HCT116 (cell line): ENCODE measurements at regions not wholly inside any gene's neighbourhood (a gene's known extent, or its start where the extent isn't known, plus 50 kb on each side); places are given as distances from the start of the nearest gene placed in this dataset.

Source experiments
- ATAC-seq: fragments of 200-7000 bp; cut with Tn5 transposase; 2 replicates; pipeline ENCODE4 v1.9.1; 2020; ENCODE audit warnings: mild to moderate bottlenecking, moderate library complexity
- BruUV-seq: library from RNA; stranded (reverse); fragments of 400-500 nt; replicated peaks from 2 replicates; lab custom pipeline; 2021; lab: Mats Ljungman, UMichigan
- CTCF ChIA-PET: fragments of 300-600 bp; sonication (Branson Sonifier 250); formaldehyde crosslinking; loops from one replicate; lab custom pipeline; 2021; ENCODE audit warnings: antibody characterized with exemption; lab: Charles Lee
- POLR2A ChIA-PET: fragments of 300-600, 350-600 bp; sonication (Branson Sonifier 250); formaldehyde crosslinking; loops from one replicate; lab custom pipeline; 2021; ENCODE audit warnings: antibody characterized with exemption; lab: Charles Lee
- RAD21 ChIA-PET, 2 experiments: fragments of 300-600 bp; sonication (Branson Sonifier 250); formaldehyde crosslinking; loops; one replicate each; lab custom pipeline; 2023; ENCODE audit warnings: low total read pairs in 2 of 2; ENCODE audit not compliant: uncharacterized antibody in 2 of 2, unreplicated experiment in 2 of 2, low non-redundant PET in 1 of 2; lab: Charles Lee
- DNase-seq: peaks from one replicate; pipeline ENCODE4 v3.0.0-alpha.2; 2010; ENCODE audit warnings: low read depth, low spot score
- H2AFZ ChIP-seq: fragments of 200-600 bp; shearing (Covaris generic), sonication (generic); 2 replicates; pipeline ENCODE4 v1.6.1; 2017; ENCODE audit warnings: low read depth, mixed run types, mixed read lengths, antibody characterized with exemption, low read length; ENCODE audit not compliant: poor library complexity, severe bottlenecking
- H3K27ac ChIP-seq: 2 replicates; pipeline ENCODE4 v1.5.1; 2012; ENCODE audit warnings: low read depth, low read length
- H3K27me3 ChIP-seq: fragments of 200-600 bp; sonication (generic); 2 replicates; pipeline ENCODE4 v1.6.1; 2016; ENCODE audit warnings: mixed run types, low read length, mixed read lengths; ENCODE audit not compliant: insufficient read depth
- H3K36me3 ChIP-seq, 2 experiments: fragments of 200-500 bp in 1 of 2; fragments of 200-600 bp in 1 of 2; sonication (Bioruptor generic) in 1 of 2; sonication (generic) in 1 of 2; 2 replicates each; pipeline versions ENCODE4 v1.5.1 to v1.6.1; 2014 to 2016; ENCODE audit warnings: low read length in 2 of 2, inconsistent platforms in 1 of 2, mixed read lengths in 1 of 2, mixed run types in 1 of 2; ENCODE audit not compliant: insufficient read depth in 2 of 2, control insufficient read depth in 1 of 2
- H3K4me1 ChIP-seq, 2 experiments: fragments of 200-600 bp in 1 of 2; sonication (generic) in 1 of 2; 2 replicates each; pipeline versions ENCODE4 v1.5.1 to v1.6.1; 2012 to 2017; ENCODE audit warnings: low read length in 2 of 2, inconsistent platforms in 1 of 2, mild to moderate bottlenecking in 1 of 2, mixed read lengths in 1 of 2, mixed run types in 1 of 2, moderate library complexity in 1 of 2; ENCODE audit not compliant: insufficient read depth in 2 of 2, control insufficient read depth in 1 of 2
- H3K4me2 ChIP-seq: fragments of 200-600 bp; sonication (generic); 2 replicates; pipeline ENCODE4 v1.6.1; 2017; ENCODE audit warnings: mixed run types, low read length, mixed read lengths
- H3K4me3 ChIP-seq, 2 experiments: fragments of 200-600 bp in 1 of 2; sonication (generic) in 1 of 2; replicated peaks in 1 of 2; 2 replicates each; pipeline ENCODE4 v1.5.1; 2011 to 2016; ENCODE audit warnings: low read length in 2 of 2, control low read depth in 1 of 2, low read depth in 1 of 2, mild to moderate bottlenecking in 1 of 2, mixed read lengths in 1 of 2, mixed run types in 1 of 2
- H3K79me2 ChIP-seq: fragments of 200-600 bp; sonication (generic); 2 replicates; pipeline ENCODE4 v1.6.1; 2017; ENCODE audit warnings: mild to moderate bottlenecking, mixed run types, low read length, moderate library complexity, mixed read lengths; ENCODE audit not compliant: insufficient read depth
- H3K9ac ChIP-seq: fragments of 200-600 bp; sonication (generic); 2 replicates; pipeline ENCODE4 v1.6.1; 2016; ENCODE audit warnings: low read length, mixed read lengths
- H3K9me2 ChIP-seq: fragments of 200-600 bp; sonication (generic), shearing (Covaris generic); 2 replicates; pipeline ENCODE4 v1.6.1; 2017; ENCODE audit warnings: mixed run types, mild to moderate bottlenecking, moderate library complexity; ENCODE audit not compliant: insufficient read depth
- H3K9me3 ChIP-seq, 2 experiments: fragments of 200-500 bp in 1 of 2; fragments of 200-600 bp in 1 of 2; sonication (Bioruptor generic) in 1 of 2; sonication (generic) in 1 of 2; 2 replicates each; pipeline ENCODE4 v1.6.1; 2014 to 2017; ENCODE audit warnings: low read length in 2 of 2, mixed read lengths in 2 of 2, inconsistent platforms in 1 of 2, low read depth in 1 of 2, mild to moderate bottlenecking in 1 of 2, mixed run types in 1 of 2, moderate library complexity in 1 of 2; ENCODE audit not compliant: control insufficient read depth in 1 of 2, insufficient read depth in 1 of 2
- H4K20me1 ChIP-seq: fragments of 200-600 bp; sonication (generic), shearing (Covaris generic); 2 replicates; pipeline ENCODE4 v1.6.1; 2017; ENCODE audit warnings: mixed run types, mild to moderate bottlenecking, moderate library complexity; ENCODE audit not compliant: insufficient read depth
- ATF3 ChIP-seq: IDR thresholded peaks from 2 replicates; pipeline ENCODE4 v1.6.1; 2012
- EGR1 ChIP-seq: IDR thresholded peaks from 2 replicates; pipeline ENCODE4 v1.6.1; 2012; ENCODE audit warnings: low read depth
- EZH2 ChIP-seq: fragments of 200-600 bp; sonication (generic); IDR thresholded peaks from 2 replicates; pipeline ENCODE4 v1.6.1; 2017; ENCODE audit warnings: antibody characterized with exemption, mixed run types
- EZH2phosphoT487 ChIP-seq: fragments of 200-600 bp; IDR thresholded peaks from 2 replicates; pipeline ENCODE4 v1.6.1; 2018; ENCODE audit warnings: antibody characterized with exemption, borderline replicate concordance
- FOSL1 ChIP-seq: IDR thresholded peaks from 2 replicates; pipeline ENCODE4 v1.6.1; 2012; ENCODE audit warnings: low read depth
- RAD21 ChIP-seq: IDR thresholded peaks from 2 replicates; pipeline ENCODE4 v1.6.1; 2012; ENCODE audit warnings: low read depth, mild to moderate bottlenecking
- TCF7L2 ChIP-seq: IDR thresholded peaks from 2 replicates; pipeline ENCODE4 v1.7.0; 2011; ENCODE audit warnings: borderline replicate concordance, inconsistent platforms; ENCODE audit not compliant: insufficient read depth, insufficient read length; ENCODE audit errors: extremely low read depth
- YY1 ChIP-seq: IDR thresholded peaks from 2 replicates; pipeline ENCODE4 v1.6.1; 2011; ENCODE audit warnings: low read length, low read depth, moderate library complexity, mild to moderate bottlenecking; ENCODE audit not compliant: insufficient replicate concordance; ENCODE audit errors: extremely low read depth
- intact Hi-C: fragments of 100-400 bp; cut with micrococcal nuclease; formaldehyde crosslinking; loops from 2 replicates; pipeline ENCODE4 v1.10.0; 2022
- TF ChIP-seq, protein P1 (sequence below), 3 experiments: fragments of 200-600 bp in 1 of 3; sonication (generic) in 1 of 3; IDR thresholded peaks in 2 of 3; conservative IDR thresholded peaks in 1 of 3; 2 replicates each; pipeline ENCODE4 v1.5.1; 2012 to 2017; ENCODE audit warnings: low read depth in 2 of 3, low read length in 2 of 3, antibody characterized with exemption in 1 of 3, borderline replicate concordance in 1 of 3, control low read depth in 1 of 3, mild to moderate bottlenecking in 1 of 3, mixed read lengths in 1 of 3, mixed run types in 1 of 3, moderate library complexity in 1 of 3; ENCODE audit not compliant: insufficient read depth in 1 of 3
- TF ChIP-seq, protein P2 (sequence below): IDR thresholded peaks from 2 replicates; pipeline ENCODE4 v1.6.1; 2012; ENCODE audit warnings: low read depth

GRCh38 chr3:104412608-104413580 lies 953.8 kb upstream of the ALCAM start:
- TF ChIP-seq YY1 (no peak), EGR1 (no peak), ATF3 (no peak)
- TF ChIP-seq, all 23 proteins: peak for 0
- no peak for ATAC-seq
- Histone ChIP-seq H3K4me1 (no peaks in the 10 kb centered on the region), H3K4me3 (no peak overlapping the region), H4K20me1 (peaks cover 9% of the 10 kb centered on the region), H3K9ac (no peak overlapping the region), H2AFZ (no peak overlapping the region), H3K27me3 (no peaks in the 10 kb centered on the region), H3K27ac (no peak overlapping the region), H3K36me3 (peaks cover 0 to 15% of the 10 kb centered on the region in 2 experiments; a peak in 1 of 4 replicates), H3K9me3 (no peaks in the 10 kb centered on the region), H3K79me2 (peaks cover 100% of the 10 kb centered on the region), H3K4me2 (no peak overlapping the region), H3K9me2 (no peaks in the 10 kb centered on the region)
- intact Hi-C loops, result no loop called here
- BruUV-seq, result no TSS peak
- RAD21 ChIA-PET, result no interaction called here
- POLR2A ChIA-PET, result no interaction called here
- DNase-seq, result no peak
- CTCF ChIA-PET, result no interaction called here

DNA sequence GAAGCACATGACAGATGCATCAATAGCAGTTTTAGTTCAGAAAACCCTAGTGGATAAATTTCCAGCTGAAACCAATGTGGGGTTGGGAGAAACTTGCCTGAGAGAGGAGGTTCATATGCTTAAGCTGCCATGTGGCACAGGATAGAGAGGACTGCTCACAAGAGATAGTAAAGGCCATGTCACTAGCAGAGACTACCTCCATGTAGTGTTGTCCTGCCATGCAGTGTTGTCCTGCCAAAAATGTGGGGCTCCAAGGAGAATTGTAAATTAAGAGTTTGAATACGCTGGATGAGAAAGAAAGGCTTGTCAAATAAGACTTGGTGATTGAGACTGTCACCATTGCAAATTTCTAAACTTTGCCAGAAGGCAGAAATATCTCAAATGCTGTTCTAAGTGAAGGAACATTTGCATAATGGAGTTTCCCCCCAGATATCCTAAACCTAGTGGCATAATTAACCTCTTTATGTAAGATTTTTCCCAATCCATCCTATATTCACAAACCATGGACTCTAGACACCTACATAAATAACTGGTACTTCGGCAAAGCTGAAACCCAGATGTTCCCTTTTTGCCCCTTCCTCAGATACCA lies 938.3 kb upstream of the ALCAM start:
- ChIA-PET POLR2A (no interaction called here), CTCF (no interaction called here), RAD21 (no interaction called here)
- no peak overlapping the region for H3K4me2 ChIP-seq
- no peak overlapping the region for H3K9ac ChIP-seq
- peaks cover 0 to 13% of the 10 kb centered on the region in 2 experiments; a peak in 2 of 4 replicates for H3K36me3 ChIP-seq
- no TSS peak for BruUV-seq
- H3K9me3 ChIP-seq, result no peaks in the 10 kb centered on the region
- ATAC-seq (peak; percentile 34; the same call in 1 of the 2 replicates), DNase-seq (no peak)
- H3K4me3 ChIP-seq, result no peak overlapping the region
- no peak overlapping the region for H3K27ac ChIP-seq
- peaks cover 0 to 45% of the 10 kb centered on the region in 2 experiments; a peak in 2 of 4 replicates for H3K4me1 ChIP-seq
- intact Hi-C loops, result no loop called here
- H2AFZ ChIP-seq, result no peak overlapping the region
- no peaks in the 10 kb centered on the region for H3K9me2 ChIP-seq
- peaks cover 100% of the 10 kb centered on the region for H3K79me2 ChIP-seq
- peaks cover 18% of the 10 kb centered on the region; the same call in 1 of the 2 replicates for H4K20me1 ChIP-seq
- no peaks in the 10 kb centered on the region for H3K27me3 ChIP-seq
- no peak for TF ChIP-seq ATF3
- TF ChIP-seq EZH2phosphoT487, result no peak
- no peak for TF ChIP-seq FOSL1
- no peak for TF ChIP-seq EZH2
- TF ChIP-seq, protein P1, sequence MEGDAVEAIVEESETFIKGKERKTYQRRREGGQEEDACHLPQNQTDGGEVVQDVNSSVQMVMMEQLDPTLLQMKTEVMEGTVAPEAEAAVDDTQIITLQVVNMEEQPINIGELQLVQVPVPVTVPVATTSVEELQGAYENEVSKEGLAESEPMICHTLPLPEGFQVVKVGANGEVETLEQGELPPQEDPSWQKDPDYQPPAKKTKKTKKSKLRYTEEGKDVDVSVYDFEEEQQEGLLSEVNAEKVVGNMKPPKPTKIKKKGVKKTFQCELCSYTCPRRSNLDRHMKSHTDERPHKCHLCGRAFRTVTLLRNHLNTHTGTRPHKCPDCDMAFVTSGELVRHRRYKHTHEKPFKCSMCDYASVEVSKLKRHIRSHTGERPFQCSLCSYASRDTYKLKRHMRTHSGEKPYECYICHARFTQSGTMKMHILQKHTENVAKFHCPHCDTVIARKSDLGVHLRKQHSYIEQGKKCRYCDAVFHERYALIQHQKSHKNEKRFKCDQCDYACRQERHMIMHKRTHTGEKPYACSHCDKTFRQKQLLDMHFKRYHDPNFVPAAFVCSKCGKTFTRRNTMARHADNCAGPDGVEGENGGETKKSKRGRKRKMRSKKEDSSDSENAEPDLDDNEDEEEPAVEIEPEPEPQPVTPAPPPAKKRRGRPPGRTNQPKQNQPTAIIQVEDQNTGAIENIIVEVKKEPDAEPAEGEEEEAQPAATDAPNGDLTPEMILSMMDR (IDR thresholded peaks at IDR 0.05 in 2 of 3, conservative IDR thresholded peaks at IDR 0.05 in 1 of 3; ENCODE audit: borderline replicate concordance in 1 of 3, insufficient read depth in 1 of 3, low read depth in 2 of 3, low read length in 2 of 3), result no peak
- TF ChIP-seq EGR1, result no peak
- TF ChIP-seq RAD21, result no peak
- no peak for TF ChIP-seq TCF7L2
- TF ChIP-seq, protein P2, sequence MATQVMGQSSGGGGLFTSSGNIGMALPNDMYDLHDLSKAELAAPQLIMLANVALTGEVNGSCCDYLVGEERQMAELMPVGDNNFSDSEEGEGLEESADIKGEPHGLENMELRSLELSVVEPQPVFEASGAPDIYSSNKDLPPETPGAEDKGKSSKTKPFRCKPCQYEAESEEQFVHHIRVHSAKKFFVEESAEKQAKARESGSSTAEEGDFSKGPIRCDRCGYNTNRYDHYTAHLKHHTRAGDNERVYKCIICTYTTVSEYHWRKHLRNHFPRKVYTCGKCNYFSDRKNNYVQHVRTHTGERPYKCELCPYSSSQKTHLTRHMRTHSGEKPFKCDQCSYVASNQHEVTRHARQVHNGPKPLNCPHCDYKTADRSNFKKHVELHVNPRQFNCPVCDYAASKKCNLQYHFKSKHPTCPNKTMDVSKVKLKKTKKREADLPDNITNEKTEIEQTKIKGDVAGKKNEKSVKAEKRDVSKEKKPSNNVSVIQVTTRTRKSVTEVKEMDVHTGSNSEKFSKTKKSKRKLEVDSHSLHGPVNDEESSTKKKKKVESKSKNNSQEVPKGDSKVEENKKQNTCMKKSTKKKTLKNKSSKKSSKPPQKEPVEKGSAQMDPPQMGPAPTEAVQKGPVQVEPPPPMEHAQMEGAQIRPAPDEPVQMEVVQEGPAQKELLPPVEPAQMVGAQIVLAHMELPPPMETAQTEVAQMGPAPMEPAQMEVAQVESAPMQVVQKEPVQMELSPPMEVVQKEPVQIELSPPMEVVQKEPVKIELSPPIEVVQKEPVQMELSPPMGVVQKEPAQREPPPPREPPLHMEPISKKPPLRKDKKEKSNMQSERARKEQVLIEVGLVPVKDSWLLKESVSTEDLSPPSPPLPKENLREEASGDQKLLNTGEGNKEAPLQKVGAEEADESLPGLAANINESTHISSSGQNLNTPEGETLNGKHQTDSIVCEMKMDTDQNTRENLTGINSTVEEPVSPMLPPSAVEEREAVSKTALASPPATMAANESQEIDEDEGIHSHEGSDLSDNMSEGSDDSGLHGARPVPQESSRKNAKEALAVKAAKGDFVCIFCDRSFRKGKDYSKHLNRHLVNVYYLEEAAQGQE, result no peak
